Neuron (in vitro differentiated cells): ENCODE measurements at regions not wholly inside any gene's neighbourhood (a gene's known extent, or its start where the extent isn't known, plus 50 kb on each side); places are given as distances from the start of the nearest gene placed in this dataset.

Experiments used
- H2AFZ ChIP-seq: one replicate; pipeline ENCODE4 v1.6.1; 2013; ENCODE audit warnings: low read depth, mild to moderate bottlenecking, inconsistent platforms, low read length, moderate library complexity
- H3K27me3 ChIP-seq: one replicate; pipeline ENCODE4 v1.6.1; 2013; ENCODE audit warnings: low read length; ENCODE audit not compliant: insufficient read depth
- H3K36me3 ChIP-seq: one replicate; pipeline ENCODE4 v1.6.1; 2013; ENCODE audit warnings: low read length; ENCODE audit not compliant: insufficient read depth
- H3K4me1 ChIP-seq: one replicate; pipeline ENCODE4 v1.6.1; 2013; ENCODE audit warnings: low read length; ENCODE audit not compliant: insufficient read depth
- H3K4me3 ChIP-seq: 2 replicates; pipeline ENCODE4 v1.5.1; 2013; ENCODE audit warnings: mild to moderate bottlenecking, low read length, moderate library complexity
- H3K9me3 ChIP-seq: one replicate; pipeline ENCODE4 v1.6.1; 2013; ENCODE audit warnings: low read length

DNA sequence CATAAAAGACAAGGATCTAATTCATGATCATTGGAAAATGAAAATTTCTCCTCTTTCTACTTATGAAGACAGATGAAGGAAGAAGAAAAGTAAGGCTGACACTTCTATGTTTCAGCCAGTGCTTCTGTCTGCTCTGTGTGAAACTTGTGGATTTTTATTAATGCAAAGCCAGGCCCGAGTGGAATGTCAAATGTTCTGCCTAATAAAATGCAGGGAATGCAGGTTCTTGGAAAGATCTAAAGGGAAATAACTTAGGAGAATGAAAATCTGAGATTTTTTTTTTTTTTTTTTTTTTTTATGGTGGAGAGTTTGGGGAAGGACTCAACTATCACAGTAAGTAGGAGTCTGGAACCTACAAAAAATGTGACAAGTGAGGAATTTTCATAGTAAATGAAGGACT, 1732.3 kb upstream of the SLC10A2 start:
- Histone ChIP-seq H2AFZ (no peak overlapping the region), H3K4me3 (no peak overlapping the region), H3K4me1 (no peaks in the 10 kb centered on the region), H3K36me3 (no peaks in the 10 kb centered on the region), H3K27me3 (no peaks in the 10 kb centered on the region), H3K9me3 (no peaks in the 10 kb centered on the region)

DNA sequence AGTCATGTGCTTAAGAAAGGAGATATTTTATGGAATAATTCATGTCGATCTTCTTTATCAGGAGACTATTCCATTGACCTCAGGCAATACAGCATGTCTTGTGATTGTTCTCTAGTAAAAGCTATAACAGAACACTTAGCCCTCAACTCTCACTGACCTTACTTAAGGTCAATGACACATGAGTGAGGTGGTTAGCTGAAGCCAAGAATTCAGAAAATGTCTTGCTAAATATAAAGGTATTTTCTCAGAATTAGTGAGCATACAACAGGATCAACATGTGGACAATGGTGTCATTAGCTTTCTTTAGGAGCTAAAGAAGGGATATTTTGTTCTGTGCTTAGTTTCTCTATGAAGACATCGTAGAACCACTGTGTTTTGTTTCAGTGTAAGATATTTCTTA, 1730.4 kb upstream of the SLC10A2 start:
- H3K36me3 ChIP-seq, result no peaks in the 10 kb centered on the region
- no peaks in the 10 kb centered on the region for H3K27me3 ChIP-seq
- H3K4me3 ChIP-seq, result no peak overlapping the region
- H3K4me1 ChIP-seq, result no peaks in the 10 kb centered on the region
- H2AFZ ChIP-seq, result no peak overlapping the region
- no peaks in the 10 kb centered on the region for H3K9me3 ChIP-seq

DNA sequence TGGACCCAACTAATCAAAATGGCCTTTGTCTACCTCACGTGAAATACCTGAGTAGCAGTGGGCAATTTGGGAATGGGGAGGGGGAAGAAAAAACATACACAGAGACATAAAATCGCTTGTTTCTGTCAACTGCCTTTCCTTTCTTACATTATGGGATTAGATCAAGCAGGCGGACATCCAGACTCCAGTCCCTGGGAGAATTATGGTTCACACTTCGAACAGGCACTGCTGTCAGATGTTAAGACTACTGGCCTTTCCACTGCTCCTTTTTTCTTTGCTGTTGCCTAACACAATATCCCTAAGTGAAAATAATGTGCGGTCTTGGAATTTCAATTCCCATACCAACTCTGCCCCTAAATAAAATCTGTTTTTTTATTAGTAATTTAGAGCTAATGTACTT, 1719.7 kb upstream of the SLC10A2 start:
- H3K27me3 ChIP-seq, result no peaks in the 10 kb centered on the region
- H3K36me3 ChIP-seq, result no peaks in the 10 kb centered on the region
- no peaks in the 10 kb centered on the region for H3K9me3 ChIP-seq
- no peak overlapping the region for H2AFZ ChIP-seq
- H3K4me3 ChIP-seq, result no peak overlapping the region
- no peaks in the 10 kb centered on the region for H3K4me1 ChIP-seq

DNA sequence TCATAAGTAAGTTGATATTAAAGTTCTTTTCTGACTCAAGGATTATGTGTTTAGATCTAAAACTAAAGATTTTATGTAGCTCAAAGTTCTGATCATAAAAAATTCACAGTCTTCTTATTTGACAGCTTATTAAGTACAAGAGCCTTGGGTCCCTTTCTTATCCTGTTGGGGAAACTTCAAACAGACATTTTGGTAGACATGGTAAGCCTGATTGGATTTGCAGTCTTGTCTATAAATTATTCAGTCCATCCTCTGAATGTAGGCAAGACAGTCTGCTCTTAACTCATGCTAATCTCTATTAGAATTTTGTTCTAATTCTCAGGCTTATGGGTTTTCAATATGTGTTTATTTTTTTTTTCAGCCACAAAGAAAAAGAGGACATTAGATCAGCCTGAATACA, 1718.7 kb upstream of the SLC10A2 start:
- Histone ChIP-seq H3K4me1 (peaks cover 1% of the 10 kb centered on the region), H2AFZ (no peak overlapping the region), H3K36me3 (no peaks in the 10 kb centered on the region), H3K9me3 (no peaks in the 10 kb centered on the region), H3K4me3 (no peak overlapping the region), H3K27me3 (no peaks in the 10 kb centered on the region)

DNA sequence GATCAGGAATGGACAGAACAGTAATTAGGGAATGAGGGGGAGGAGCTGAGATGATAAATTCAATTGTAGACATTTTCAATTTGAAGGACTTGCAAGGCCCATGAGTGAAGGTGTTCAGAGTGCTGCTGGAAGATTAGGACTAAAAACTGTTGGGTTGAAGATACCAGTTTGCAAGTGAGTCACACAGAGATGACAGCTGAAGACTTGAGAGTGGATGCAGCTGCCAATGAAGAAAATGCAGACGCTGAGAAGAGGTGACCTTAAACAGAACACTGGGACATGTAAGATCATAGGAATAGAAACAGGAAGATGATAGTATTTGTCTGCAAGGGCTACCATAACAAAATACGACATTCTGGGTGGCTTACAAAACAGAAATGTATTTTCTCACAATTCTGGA, 1716.5 kb upstream of the SLC10A2 start:
- Histone ChIP-seq H3K4me1 (peaks cover 10% of the 10 kb centered on the region), H3K27me3 (no peaks in the 10 kb centered on the region), H3K36me3 (no peaks in the 10 kb centered on the region), H2AFZ (no peak overlapping the region), H3K9me3 (no peaks in the 10 kb centered on the region), H3K4me3 (no peak overlapping the region)

DNA sequence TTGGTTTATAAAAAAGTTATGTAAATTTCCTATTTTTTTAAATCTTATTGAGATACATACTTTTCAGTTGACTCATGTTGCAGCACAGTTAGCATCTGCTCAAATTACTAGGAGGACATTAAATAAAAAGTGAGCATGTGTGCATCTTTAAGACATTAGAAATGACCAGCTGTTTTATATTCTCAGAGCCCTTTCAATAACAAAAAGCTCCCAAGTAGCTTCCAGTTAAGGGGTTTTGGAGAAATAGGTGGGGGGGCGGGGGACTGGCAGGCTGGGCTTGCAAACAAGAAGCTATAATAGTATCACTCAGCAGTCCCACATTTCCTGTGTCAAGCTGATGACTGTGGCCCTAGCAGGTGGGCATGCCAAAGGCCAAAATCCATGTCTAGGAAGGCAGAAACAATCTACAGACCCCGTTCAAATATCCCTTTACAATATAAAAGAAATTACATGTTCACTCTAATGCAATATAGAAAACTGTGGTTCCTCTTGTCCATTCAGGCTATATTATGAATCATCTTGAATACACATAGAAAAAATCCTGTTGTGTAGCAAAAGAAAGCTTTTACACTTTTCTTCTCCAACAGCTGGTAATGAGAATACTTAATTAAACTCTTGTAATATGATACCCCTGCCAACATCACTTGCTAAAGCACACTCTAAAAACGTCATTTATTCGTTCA, 1713.2 kb upstream of the SLC10A2 start:
- Histone ChIP-seq H3K36me3 (no peaks in the 10 kb centered on the region), H3K27me3 (no peaks in the 10 kb centered on the region), H2AFZ (no peak overlapping the region), H3K4me1 (peaks cover 10% of the 10 kb centered on the region), H3K9me3 (no peaks in the 10 kb centered on the region), H3K4me3 (no peak overlapping the region)

DNA sequence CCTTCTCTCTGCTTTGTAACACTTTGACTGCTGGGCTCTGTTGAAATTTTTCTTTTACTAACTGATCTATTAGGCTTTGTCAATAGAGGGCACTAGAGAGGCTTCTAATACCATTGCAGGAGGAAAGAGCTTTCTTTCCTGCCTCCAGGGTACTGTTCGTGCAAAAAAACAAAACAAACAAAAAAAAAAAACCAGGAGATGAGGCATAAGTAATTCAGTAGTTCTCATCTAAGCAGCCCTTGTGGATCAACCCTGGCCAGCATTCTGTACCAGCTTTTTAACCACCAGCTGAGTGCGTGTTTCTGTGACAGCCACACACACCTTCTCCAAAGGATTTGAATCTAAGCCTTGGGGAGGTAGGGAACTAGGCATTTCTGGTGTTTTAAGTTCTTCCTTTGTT, 1707.6 kb upstream of the SLC10A2 start:
- Histone ChIP-seq H3K27me3 (no peaks in the 10 kb centered on the region), H2AFZ (no peak overlapping the region), H3K4me3 (no peak overlapping the region), H3K36me3 (no peaks in the 10 kb centered on the region), H3K4me1 (no peaks in the 10 kb centered on the region), H3K9me3 (no peaks in the 10 kb centered on the region)

DNA sequence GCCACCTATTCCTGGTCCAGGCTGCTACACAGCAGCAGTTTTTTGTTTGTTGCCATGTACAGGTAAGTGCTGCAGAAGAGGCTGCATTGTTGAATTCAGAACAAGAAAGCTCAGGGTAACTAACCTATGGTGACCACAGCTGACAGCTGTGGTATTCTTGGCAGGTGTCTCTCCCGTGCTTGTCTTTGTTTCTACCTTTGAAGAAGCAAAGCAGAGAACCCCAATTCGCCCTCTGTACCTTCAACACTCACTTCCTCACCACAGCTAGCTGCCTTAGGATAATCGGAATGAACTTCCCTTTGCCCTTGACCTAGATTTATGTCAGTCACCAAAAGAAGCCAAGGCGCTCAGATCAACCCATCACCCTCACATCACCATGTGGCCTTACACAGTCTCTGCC, 1703.3 kb upstream of the SLC10A2 start:
- H3K4me1 ChIP-seq, result no peaks in the 10 kb centered on the region
- H3K9me3 ChIP-seq, result no peaks in the 10 kb centered on the region
- H2AFZ ChIP-seq, result no peak overlapping the region
- H3K27me3 ChIP-seq, result no peaks in the 10 kb centered on the region
- H3K36me3 ChIP-seq, result no peaks in the 10 kb centered on the region
- no peak overlapping the region for H3K4me3 ChIP-seq

DNA sequence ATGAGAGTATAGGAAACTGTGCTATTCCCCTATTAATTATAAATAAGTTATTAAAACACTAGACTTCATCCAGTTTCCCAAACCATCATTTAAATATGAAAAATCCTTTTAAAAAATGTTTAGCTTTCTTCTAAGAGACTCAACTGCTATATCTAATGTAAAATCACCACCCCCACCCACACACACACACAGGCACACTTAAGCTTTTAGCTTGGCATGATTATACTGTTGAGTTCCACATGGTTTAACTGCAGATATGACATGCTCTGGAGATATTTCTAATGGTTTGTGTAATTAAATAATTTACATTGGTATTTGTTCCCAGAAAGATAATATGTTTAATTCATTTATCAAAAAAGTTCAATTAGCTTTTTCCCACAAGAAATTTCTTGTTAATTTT, 1700.1 kb upstream of the SLC10A2 start:
- Histone ChIP-seq H3K4me3 (no peak overlapping the region), H3K4me1 (no peaks in the 10 kb centered on the region), H3K9me3 (no peaks in the 10 kb centered on the region), H3K36me3 (no peaks in the 10 kb centered on the region), H2AFZ (no peak overlapping the region), H3K27me3 (no peaks in the 10 kb centered on the region)

DNA sequence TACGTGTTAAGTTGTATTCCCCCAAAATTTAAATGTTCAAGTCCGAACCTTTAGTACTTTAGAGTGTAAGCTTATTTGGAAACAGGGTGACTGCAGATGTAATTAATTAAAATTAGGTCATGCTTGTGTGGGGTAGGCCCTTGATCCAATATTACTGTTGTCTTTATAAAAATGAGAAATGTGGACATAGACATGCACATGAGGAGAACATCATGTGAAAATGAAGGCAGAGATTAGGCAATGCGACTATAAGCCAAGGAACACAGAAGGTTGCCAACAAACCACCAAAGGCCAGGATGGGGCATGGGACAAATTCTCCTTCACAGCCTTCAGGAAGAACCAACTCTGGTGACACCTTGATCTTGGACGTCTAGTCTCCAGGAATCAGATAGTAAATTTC, 1698.4 kb upstream of the SLC10A2 start:
- H3K27me3 ChIP-seq, result no peaks in the 10 kb centered on the region
- no peak overlapping the region for H3K4me3 ChIP-seq
- no peak overlapping the region for H2AFZ ChIP-seq
- H3K4me1 ChIP-seq, result no peaks in the 10 kb centered on the region
- no peaks in the 10 kb centered on the region for H3K36me3 ChIP-seq
- H3K9me3 ChIP-seq, result no peaks in the 10 kb centered on the region

DNA sequence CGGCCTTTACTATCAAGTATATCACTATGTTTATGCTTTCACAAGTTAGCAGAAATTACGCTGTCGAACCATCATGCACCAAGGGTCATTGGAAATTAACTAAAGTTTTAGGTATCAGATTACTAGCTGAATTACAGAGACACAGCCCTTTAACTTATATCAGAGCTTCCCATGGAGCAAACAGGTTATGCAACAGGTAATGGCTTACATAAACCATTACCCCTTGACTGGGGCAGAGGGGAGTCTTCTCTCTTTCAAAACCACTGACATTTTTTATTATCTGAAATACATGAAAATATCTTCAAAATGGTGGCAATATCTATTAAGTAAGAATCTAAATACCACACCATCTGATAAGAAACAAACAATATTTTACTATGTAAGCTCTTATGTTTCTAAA, 1692.9 kb upstream of the SLC10A2 start:
- Histone ChIP-seq H3K27me3 (no peaks in the 10 kb centered on the region), H3K9me3 (no peaks in the 10 kb centered on the region), H3K4me3 (no peak overlapping the region), H2AFZ (no peak overlapping the region), H3K36me3 (no peaks in the 10 kb centered on the region), H3K4me1 (no peaks in the 10 kb centered on the region)

DNA sequence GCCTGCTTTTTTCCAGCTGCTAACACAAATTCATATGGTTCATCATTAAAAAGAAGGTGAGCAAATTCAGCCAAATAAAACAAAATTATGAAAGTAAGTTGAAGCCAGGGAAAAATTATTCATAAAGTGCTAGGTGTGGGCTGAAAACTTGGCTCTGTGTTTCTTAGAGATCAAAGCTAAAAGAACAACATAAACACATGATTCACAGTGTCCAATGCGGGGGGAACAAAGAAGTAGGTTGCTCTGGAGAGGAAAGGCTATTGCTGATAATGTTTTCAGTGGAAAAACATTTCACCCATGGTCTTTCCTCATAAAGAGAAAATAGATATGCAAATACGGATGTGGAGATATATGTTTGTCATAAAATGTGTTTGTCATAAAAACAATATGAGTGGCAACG, 1691.5 kb upstream of the SLC10A2 start:
- Histone ChIP-seq H3K4me1 (no peaks in the 10 kb centered on the region), H3K27me3 (no peaks in the 10 kb centered on the region), H3K9me3 (no peaks in the 10 kb centered on the region), H3K36me3 (no peaks in the 10 kb centered on the region), H2AFZ (no peak overlapping the region), H3K4me3 (no peak overlapping the region)

DNA sequence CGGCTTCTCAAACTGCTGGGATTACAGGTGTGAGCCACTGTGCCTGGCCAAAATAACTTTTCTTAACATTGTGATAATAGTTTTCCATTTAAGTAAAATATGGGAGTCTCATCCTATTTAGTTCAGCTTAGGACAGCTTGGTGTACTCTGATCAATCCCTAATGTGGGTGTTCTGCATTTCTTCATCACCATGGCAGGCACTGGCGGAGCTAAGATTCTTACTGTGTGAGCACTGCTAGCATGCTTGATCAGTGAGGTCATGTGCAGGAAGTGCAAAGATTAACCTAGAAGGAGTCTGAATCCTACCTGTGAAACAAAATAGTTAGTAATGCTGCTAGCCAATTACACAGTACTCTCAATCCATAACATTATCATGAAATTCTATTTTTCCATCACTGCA, 1684.2 kb upstream of the SLC10A2 start:
- Histone ChIP-seq H3K4me3 (no peak overlapping the region), H2AFZ (no peak overlapping the region), H3K4me1 (no peaks in the 10 kb centered on the region), H3K36me3 (no peaks in the 10 kb centered on the region), H3K27me3 (no peaks in the 10 kb centered on the region), H3K9me3 (no peaks in the 10 kb centered on the region)

DNA sequence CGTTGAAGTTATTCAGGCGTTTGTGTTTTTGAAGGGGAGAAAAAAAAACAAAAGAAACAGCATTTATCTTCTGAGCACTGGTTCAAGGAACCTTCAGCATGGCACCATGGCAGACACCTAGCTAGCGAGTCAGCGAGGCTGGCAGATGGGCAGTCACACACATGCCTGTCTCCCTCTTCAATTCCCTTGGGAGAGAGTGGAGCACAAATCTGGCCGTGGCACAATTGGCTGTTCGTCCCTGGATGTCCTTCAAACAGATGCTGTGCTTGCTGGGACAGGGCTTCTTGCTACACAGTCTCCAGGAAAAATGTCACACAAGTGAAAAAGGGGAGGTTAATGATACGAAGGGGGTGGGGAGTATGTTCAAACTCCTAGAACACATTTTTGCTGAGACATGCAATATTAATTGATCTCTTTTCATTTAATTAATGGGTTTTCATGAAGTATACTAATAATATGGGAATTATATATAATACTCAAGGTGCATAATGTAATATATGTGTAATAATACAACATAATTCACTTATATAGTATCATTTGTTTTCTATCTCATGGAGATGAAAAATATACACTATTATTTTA, 1674.5 kb upstream of the SLC10A2 start:
- Histone ChIP-seq H3K36me3 (no peaks in the 10 kb centered on the region), H3K9me3 (no peaks in the 10 kb centered on the region), H3K27me3 (no peaks in the 10 kb centered on the region), H3K4me1 (no peaks in the 10 kb centered on the region), H3K4me3 (no peak overlapping the region), H2AFZ (no peak overlapping the region)
